ENCODE measurements at regions not wholly inside any gene's neighbourhood (a gene's known extent, or its start where the extent isn't known, plus 50 kb on each side); places are given as distances from the start of the nearest gene placed in this dataset.
"Not testable (repeated sequence)": the region's sequence is repeated elsewhere in the genome, so short reads cannot be mapped to it uniquely, and the experiment has no call there.

DNA sequence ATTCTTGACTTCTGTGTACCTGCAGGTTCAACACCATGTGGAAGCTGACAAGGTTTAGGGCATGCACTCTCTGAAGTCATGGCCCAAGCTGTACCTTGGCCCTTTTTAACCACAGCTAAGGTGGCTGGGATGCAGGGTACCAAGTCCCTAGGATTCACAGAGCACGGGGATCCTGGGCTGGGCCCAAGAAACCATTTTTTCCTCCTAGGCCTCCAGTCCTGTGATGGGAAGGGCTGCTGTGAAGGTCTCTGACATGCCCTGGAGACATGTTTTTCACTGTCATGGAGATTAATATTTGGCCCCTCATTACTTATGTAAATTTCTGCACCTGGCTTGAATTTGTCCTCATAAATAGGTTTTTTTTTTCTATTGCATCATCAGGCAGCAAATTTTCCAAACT lies 937.5 kb upstream of the ROBO1 start:
- no peak for DNase-seq

DNA sequence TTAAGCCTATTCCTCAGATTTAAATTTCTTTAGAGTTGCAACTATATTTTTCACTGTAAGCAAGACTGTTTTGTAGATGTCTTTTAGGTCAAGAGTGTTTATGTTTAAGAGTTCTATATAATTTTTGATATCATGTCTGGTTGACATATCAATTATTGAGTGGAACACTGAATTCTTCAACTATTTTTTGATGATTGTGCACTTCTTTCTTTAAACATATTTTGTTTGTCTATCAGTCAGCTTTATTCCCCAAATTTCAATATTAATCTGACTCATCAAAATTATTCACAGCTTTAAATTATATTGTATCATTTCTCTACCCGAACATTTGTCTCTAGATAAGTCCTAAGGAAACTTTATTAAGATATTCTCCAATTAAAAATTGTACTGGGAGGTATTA lies 933.6 kb upstream of the ROBO1 start:
- no peak for DNase-seq

DNA sequence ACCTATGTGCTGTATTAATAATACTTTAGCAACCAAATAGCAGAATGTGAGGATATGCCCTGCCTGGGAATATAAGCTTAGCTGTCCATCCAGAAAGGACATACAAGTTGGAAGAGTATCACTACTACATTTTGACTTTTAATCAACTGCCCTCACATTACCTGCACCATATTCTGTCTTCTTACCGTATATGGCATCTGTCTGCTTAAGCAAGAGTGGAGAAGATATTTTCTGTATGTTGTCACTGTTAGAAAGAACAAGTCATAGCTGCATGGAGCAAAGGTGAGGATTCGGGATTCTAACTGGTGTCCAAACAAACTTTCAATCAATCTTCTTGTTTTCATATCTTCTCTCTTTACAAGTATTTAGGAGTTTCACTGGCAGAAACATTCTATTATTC lies 929.5 kb upstream of the ROBO1 start:
- no peak for DNase-seq

DNA sequence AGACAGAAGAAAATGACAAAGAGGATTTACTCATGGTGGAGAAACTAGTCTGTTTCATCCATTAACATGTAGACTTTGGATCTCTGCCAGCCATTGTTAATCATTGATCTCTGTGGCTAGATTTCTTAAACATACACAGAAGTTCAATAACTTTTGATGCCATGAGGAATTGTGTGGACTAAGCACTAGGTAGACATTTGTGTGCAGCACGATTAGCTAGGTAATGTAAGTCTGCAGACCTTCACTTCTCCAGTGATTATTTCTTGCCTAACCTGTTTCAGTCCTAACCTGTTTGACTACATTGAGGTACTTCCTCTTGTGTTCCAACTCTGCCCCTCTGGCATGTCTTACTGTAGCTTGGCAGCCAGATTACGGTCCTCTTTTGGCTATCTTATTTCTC lies 928.5 kb upstream of the ROBO1 start:
- DNase-seq, result no peak

DNA sequence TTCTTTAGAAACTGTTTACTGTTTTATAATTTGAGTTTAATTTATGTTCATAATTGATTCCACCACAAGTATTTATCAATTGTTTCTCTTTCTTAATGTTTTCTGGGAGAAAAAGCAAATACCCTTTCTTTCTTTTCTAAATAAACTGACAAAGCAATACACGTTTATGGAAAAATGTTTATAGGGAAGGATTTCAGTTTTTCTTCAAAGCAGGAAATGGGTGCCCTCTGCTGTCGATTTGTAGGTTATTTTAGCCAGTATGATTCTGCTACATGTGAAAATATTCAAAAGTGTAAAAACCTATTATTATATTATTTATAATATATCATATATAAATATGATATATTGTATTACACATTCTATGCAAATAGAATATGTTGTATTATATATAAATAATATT lies 921.0 kb upstream of the ROBO1 start:
- DNase-seq, result no peak

DNA sequence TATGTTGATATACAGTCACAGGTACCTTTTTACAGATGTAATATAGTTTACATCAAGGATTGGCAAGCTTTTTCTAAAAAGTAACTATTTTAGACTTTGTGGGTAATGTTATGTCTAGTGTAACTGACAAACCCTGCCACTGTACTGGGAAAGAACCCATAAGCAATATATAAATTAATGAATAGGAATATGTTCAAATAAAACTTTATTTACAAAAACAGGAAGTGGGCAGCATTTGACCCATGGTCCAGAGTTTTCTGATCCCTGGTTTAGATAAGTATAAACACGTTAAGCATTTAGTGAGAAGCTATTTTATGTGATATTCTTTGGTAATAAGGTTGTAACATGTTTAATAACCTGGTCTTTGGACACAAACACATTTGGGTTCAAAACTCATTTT lies 915.2 kb upstream of the ROBO1 start:
- DNase-seq, result no peak

DNA sequence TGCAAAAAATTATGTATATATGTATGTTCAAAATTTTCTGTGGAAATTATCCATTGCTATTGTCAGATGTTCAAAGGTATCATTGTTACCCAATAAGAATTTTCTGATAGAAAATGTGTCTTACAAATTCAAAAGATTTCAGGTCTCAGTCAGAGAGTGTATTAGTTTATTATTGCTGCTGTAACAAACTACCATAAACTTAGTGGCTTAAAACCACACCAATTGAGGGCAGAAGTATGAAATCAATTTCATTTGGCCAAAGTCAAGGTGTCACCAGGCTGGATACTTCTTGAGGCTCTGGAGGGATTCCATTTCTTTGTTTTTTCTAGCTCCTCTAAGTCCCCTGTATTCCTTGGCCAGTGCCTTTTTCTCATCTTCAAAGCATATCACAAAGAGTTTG lies 914.4 kb upstream of the ROBO1 start:
- no peak for DNase-seq

DNA sequence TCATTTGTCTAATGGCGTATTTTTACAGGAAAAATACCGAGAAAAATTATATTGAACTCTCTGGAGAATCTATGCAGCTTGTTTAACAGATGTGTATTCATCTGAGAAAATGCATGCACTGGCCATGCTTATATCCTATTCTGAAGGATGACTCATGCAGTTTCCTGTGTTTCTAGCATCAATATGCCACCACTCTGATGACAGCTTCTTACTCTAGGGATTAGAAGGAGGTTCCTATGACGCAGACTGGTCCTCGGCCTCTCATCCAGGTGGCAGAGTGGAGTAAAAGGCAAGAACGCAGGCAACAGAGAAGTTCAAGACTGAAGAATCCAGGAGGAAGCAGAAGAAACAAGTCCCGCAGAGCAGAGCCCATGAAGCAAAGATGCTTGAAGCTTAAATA lies 910.0 kb upstream of the ROBO1 start:
- DNase-seq, result no peak

DNA sequence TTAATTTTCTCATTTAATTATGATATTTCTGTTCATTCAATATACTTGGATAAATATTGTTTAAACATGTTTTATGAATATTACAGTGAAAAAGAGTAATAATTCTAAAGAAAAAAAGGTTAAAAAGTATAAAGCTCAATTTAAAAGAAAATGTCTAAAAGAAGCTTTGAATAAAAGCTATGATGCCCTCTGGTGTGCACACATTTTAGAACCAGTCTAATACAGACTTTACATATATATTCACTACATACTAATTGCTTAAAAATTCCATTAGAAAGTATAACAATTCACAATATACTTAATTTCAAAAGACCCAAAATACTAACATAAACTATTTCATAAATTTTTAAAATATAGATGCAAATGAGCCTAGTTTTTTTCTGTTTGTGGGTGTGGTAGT lies 909.1 kb upstream of the ROBO1 start:
- DNase-seq, result no peak

DNA sequence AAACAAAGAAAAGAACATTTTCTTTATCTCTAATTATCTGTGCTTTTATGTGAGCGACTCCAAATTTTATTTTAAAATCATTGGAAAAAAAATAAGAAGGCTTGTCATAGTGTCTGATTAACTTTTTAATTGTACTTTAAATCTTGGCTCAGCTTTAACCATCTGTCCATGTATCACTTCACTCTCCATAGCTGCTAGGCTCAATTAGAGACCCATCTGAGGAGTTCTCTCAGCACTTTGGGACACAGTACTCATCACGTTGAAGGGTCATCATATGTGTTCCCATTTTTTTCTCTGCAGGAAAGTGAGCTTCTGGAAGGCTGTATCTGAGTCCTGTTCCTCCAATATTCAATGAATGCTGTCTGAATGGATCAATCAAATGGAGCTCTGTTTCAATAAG lies 908.5 kb upstream of the ROBO1 start:
- DNase-seq, result no peak

DNA sequence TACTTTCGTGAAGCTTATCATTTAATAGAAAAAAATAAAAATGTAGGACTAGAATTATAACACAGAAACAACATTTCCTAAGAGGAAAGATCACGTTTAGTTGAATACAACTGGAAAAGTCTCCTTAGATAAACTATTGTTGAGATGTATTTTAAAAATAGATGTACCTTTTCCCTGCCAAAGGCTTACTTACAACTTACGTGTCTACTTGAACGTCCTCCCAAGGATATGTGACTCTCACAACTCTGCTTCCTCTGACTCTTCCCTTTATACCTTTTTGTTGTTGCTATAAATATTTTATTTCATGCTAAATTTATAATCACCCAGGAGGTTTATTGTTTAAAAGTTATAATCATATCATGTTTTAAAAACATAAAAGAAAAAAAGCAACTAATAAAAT lies 908.0 kb upstream of the ROBO1 start:
- DNase-seq, result no peak

DNA sequence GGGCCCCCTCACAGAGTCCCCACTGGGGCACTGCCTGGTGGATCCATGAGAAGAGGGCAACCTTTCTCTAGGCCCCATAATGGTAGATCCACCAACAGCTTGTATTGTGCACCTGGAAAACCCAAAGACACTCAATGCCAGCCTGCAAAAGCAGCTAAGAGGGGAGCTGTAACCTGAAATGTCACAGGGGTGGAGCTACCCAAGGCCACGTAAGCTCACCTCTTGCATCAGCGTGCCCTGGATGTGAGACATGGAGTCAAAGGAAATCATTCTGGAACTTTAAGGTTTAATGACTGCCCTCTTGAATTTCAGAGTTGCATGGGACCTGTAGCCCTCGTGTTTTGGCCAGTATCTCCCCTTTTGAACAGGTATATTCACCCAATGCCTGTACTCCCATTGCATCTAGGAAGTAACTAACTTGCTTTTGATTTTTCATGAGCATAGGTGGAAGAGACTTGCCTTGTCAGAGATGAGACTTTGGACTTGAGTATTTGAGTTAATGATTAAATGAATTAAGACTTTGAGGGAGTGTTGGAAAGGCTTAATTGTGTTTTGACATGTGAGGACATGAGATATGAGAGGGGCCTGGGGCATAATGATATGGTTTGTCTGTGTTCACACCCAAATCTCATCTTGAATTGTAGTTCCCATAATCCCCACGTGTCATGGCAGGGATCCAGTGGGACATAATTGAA lies 900.9 kb upstream of the ROBO1 start:
- no peak for DNase-seq

DNA sequence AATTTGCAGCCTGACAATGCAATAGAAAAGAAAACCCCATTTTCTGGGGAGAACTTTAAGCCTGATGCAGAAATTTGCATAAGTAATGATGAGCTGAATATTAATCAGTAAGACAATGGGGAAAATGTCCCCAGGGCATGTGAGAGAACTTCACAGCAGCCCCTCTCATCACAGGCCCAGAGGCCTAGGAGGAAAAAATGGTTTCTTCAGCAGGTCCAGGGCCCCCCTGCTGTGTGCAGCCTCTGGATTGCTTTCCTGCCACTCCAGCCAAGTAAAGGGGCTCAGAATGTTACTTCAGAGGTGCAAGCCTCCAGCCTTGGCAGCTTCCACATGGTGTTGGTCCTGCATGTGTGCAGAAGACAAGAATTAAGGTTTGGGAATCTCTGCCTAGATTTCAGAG lies 900.3 kb upstream of the ROBO1 start:
- no peak for DNase-seq

DNA sequence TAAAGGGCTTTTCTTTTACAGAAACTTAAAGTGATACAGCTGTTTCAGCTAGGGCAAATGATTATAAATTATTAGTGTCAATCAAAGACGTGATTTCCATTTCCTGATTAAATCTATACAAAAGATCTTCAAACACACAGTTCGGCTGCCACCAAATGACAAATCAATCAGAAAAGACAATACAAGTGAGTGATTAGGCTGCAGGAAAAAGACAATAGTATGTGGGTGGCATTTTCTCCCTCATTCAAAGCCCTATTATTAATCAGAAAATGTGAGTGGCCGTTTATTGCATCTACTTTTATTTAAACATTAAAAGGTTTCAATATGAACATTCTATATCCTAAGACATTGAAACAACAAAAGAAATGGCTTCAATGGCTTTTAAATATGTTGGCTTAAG lies 895.6 kb upstream of the ROBO1 start:
- no peak for DNase-seq

DNA sequence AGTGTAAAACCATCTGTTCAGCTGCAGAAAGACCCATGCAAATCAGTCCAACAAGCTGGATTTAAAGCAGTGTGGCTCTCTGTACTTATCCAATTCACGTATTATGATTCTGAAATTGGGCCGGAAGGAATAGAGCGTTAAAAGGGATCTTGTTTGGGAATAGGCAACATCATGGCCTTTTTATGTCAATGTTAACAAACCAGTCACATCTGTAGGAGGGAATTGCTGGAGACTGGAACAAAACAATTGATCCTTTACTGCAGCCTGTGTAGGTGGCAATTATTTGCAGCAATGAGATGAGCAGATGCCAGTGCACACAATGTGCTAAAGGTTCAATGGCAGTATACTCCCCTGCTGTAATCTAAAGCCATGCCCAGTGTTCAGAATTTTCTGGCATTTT lies 887.4 kb upstream of the ROBO1 start:
- DNase-seq, result no peak

DNA sequence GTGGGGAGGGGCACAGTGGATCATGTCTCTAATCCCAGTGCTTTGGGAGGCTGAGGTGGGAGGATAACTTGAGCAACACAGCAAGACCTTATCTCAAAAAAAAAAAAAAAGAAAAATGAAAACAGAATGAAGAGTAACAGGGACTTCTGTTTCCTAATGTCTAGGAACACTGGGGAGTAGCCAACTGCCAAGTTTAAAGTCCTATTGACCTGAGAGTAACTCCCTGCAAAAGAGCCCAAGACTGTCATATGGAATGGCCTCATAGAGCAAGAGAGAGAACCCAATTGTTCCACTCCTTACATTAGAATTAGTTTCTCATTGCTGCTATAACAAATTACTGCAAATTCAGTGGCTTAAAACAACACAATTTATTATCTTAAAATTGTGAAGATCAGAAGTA lies 881.4 kb upstream of the ROBO1 start:
- DNase-seq, result no peak

DNA sequence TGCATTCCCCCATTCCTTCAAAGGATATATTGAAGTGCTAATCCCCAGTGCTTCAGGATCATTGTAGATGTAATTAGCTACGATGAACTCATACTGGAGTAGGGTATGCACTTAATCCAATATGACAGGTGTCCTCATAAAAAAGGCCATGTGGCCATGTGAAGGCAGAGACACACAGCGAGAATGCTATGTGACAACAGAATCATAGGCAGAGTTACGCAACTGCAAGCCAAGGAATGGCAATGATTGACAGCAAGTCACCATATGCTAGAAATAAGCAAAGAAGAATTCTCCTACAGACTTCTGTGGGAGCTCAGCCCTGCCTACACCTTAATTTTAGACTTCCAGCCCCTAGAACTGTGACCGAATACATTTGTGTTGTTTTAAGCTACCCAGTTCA lies 875.6 kb upstream of the ROBO1 start:
- DNase-seq, result no peak

DNA sequence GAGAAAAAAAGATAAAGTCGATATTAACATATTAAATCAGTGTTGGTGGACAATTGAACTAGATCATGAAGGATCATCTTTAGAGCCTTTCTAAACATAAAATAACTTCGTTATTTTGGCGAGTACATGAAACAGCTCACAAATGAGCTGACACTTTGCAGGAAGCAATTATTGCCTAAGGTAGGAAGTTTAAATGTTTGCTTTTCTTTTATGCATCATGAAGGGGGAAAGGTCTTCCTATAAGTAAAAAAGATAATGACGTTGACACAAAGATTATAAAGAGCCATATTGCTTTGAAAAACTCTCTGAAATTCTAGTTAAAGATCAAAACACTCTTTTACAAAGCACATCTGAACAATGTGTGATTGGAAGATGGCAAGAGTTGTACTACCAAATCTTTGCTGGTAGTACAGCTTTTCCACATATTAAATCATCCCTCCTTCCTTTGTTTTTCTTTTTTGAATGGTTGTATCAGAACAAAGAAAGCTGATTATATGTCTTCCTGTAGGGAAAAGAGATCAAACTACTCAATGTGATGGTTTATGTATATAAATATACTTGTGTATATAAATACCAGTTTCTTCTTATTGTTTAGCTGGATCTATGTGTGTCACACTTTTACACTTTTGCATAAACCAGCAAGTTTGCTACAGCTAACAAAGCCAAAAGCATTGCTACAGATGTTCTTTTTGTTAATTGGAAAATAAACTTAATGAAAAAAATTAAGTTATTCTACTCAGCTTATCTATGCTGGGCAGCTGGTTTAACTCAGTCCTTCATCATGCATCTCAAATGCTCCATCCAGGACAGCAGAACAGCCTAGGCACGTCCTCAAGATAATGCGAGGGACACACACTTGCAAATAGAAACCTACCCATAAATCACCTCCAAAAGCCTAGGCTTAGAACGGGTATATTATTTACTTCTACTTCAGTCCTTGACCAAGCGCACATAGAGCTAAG lies 850.8 kb upstream of the ROBO1 start:
- no peak for DNase-seq

DNA sequence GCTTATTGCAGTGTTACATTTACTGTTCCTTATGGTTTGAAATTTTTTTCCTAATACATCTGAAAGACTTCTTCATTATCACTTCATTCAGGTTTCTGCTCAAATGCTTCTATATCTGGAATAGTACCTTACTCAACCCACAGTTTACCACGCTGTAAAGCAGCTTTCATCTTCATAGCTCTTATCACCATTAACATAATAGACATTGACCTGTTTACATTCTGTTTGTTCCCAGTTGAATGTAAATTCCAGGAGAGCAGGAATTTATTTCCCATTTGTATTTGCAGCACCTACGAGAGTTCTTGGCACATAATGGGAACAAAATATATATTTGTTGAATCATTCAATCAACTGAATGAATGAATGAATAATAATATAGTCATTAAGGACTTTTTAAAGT lies 844.6 kb upstream of the ROBO1 start:
- DNase-seq, result no peak

DNA sequence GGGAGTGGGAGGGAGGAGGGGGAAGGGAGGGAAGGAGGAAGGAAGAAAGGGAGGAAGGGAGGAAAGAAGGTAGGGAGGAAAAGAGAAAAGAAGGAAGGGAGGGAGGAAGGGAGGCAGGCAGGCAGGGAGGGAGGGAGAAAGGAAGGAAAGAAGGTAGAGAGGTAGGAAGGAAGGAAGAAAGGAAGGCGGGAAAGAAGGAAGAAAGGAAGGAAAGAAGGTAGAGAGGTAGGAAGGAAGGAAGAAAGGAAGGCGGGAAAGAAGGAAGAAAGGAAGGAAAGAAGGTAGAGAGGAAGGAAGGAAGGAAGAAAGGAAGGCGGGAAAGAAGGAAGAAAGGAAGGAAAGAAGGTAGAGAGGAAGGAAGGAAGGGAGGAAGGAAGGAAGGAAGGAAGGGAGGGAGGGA lies 840.3 kb upstream of the ROBO1 start:
- DNase-seq, result not testable (repeated sequence)

DNA sequence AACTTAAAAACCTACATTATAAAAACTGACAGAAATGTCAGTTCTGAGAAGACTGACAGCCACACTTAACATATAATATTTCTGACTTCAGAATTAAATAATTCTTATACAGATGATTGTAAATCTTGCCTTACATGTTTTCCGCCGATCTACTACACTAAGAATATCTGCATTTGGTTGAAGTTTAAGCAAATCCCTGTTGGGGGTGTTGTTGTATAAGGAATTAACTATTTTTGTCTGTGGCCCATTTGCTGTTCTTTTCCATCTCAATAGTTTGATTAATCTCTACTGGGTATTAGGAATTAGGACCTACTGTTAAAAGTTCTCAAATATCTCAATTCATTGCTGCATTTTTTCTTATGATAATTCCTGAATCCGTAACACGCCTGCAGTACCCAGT lies 838.3 kb upstream of the ROBO1 start:
- DNase-seq, result no peak

DNA sequence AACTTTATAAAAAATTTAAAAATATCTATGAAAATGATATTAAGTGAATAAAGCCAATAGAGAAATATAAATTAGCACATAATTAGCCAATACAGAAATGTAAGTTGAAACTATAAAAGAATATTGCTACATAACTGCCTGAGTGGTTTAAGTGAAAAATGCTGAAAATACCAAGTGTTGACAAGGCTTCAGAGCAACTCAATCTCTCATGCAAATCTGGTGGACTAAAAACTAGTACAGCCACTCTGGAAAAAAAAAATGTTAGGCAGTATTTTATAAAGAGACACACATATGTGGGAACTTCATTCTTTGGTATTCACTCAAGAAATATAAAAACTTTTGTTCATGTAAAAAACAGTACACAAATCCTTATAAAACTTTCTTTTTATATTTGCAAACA lies 833.7 kb upstream of the ROBO1 start:
- no peak for DNase-seq

DNA sequence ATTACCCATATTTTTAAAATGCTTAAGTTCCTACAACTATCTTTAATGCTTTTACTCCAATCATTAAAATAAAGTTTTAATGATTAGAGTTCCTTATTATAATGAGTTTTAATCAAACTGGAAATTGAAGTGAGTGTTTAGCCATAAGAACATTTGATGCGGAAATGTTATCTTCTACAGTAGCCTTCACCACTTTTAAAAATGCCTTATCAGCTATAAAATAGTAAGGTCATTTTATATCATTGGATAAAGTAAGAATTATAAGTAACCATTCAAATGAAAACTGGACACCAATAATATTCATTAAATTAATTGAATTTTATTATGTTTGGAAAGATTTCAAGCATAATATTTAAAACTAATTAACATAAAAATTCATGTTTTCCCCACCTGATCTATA lies 825.0 kb upstream of the ROBO1 start:
- no peak for DNase-seq

DNA sequence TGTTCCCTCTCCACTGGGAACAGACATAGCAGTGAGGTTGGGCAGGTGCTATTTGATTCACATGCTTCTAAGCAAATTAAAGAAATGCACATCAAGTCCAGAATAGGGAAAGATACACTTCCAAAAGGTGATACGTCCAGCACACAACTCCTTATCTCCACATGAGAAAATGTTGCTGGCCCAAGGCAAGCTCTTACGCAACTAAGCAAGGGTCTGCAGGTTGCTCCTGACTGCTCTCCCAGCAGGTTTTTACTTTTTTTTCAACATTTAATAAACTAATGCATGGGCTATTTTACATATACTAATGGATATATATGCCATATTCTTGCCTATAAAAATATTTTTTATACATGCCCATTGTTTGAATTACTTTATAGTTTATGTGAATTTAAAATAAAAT lies 818.5 kb upstream of the ROBO1 start:
- no peak for DNase-seq

DNA sequence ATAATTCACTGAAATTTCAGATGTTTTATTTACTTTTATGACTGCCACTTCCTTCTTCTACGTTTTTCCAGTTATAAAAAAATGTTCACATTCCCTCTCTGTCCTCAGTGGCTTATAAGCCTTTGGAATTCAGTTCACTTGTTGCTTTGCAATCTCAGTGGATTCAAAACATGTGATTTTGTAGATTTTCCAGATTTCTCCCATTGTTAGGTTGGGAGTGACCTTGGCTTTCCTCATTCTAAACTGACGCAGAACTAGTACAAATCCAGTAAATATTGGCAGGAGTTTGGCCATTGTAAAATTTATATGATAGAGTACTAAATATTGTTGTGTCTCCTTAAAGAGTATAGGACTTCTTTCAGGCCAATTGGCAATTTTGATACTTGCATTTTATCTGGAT lies 812.3 kb upstream of the ROBO1 start:
- DNase-seq, result no peak
